ENCODE measurements at regions not wholly inside any gene's neighbourhood (a gene's known extent, or its start where the extent isn't known, plus 50 kb on each side); places are given as distances from the start of the nearest gene placed in this dataset.

GRCh38 chr5:13045897-13046551, 898.5 kb downstream of the DNAH5 start:
- H3K36me3 ChIP-seq = no peaks in the 10 kb centered on the region
- no peaks in the 10 kb centered on the region for H3K9me3 ChIP-seq (replicated peaks in 1 of 11)
- no peak overlapping the region for H3K4me2 ChIP-seq
- no peak overlapping the region for H3K4me3 ChIP-seq
- TF ChIP-seq Cebpa-rat (IDR thresholded peaks at IDR 0.05) = no peak
- H3K4me1 ChIP-seq = no peaks in the 10 kb centered on the region
- no peaks in the 10 kb centered on the region for H3K27me3 ChIP-seq
- H3K27ac ChIP-seq = no peak overlapping the region
- no peaks in the 10 kb centered on the region for H4K20me1 ChIP-seq
- H3K9ac ChIP-seq = no peak overlapping the region

GRCh38 chr5:13034061-13034460, 910.4 kb downstream of the DNAH5 start:
- no peaks in the 10 kb centered on the region for H3K4me1 ChIP-seq
- no peaks in the 10 kb centered on the region for H4K20me1 ChIP-seq
- TF ChIP-seq Cebpa-rat (IDR thresholded peaks at IDR 0.05) = no peak
- H3K4me2 ChIP-seq = no peak overlapping the region
- H3K27ac ChIP-seq = no peak overlapping the region
- no peak overlapping the region for H3K4me3 ChIP-seq
- no peak overlapping the region for H3K9ac ChIP-seq
- no peaks in the 10 kb centered on the region for H3K9me3 ChIP-seq (replicated peaks in 1 of 11)
- H3K36me3 ChIP-seq = no peaks in the 10 kb centered on the region
- no peaks in the 10 kb centered on the region for H3K27me3 ChIP-seq

- H3K27ac ChIP-seq = no peak overlapping the region
- no peaks in the 10 kb centered on the region for H3K9me3 ChIP-seq (replicated peaks in 1 of 11)
- no peak overlapping the region for H3K4me2 ChIP-seq
- H3K9ac ChIP-seq = no peak overlapping the region
- no peaks in the 10 kb centered on the region for H4K20me1 ChIP-seq
- H3K4me3 ChIP-seq = no peak overlapping the region
- no peaks in the 10 kb centered on the region for H3K27me3 ChIP-seq
- no peaks in the 10 kb centered on the region for H3K36me3 ChIP-seq
- no peak for TF ChIP-seq Cebpa-rat (IDR thresholded peaks at IDR 0.05)
- H3K4me1 ChIP-seq = no peaks in the 10 kb centered on the region
These were observed 915.3 kb downstream of the DNAH5 start for GRCh38 chr5:13029211-13029610.

GRCh38 chr5:13027874-13028273, 916.6 kb downstream of the DNAH5 start:
- no peak overlapping the region for H3K4me2 ChIP-seq

GRCh38 chr5:13019729-13020128, 924.8 kb downstream of the DNAH5 start:
- no peaks in the 10 kb centered on the region for H4K20me1 ChIP-seq
- H3K27me3 ChIP-seq = no peaks in the 10 kb centered on the region
- H3K27ac ChIP-seq = no peak overlapping the region
- H3K36me3 ChIP-seq = no peaks in the 10 kb centered on the region
- no peak overlapping the region for H3K4me3 ChIP-seq
- no peak overlapping the region for H3K9ac ChIP-seq
- H3K9me3 ChIP-seq (replicated peaks in 1 of 11) = no peaks in the 10 kb centered on the region
- TF ChIP-seq Cebpa-rat (IDR thresholded peaks at IDR 0.05) = no peak
- H3K4me2 ChIP-seq = no peak overlapping the region
- H3K4me1 ChIP-seq = no peaks in the 10 kb centered on the region

More at GRCh38 chr5:13027874-13028273, 916.6 kb downstream of the DNAH5 start:
- Histone ChIP-seq H3K27ac (no peak overlapping the region), H3K36me3 (no peaks in the 10 kb centered on the region), H3K4me3 (no peak overlapping the region), H3K4me1 (no peaks in the 10 kb centered on the region), H3K9me3 (replicated peaks in 1 of 11) (no peaks in the 10 kb centered on the region), H4K20me1 (no peaks in the 10 kb centered on the region), H3K27me3 (no peaks in the 10 kb centered on the region), H3K9ac (no peak overlapping the region)
- no peak for TF ChIP-seq Cebpa-rat (IDR thresholded peaks at IDR 0.05)

GRCh38 chr5:13003457-13003856, 941.0 kb downstream of the DNAH5 start:
- H3K27me3 ChIP-seq = no peaks in the 10 kb centered on the region
- no peak overlapping the region for H3K9ac ChIP-seq
- H3K36me3 ChIP-seq = no peaks in the 10 kb centered on the region
- no peak overlapping the region for H3K4me3 ChIP-seq
- no peak overlapping the region for H3K27ac ChIP-seq
- H3K4me2 ChIP-seq = no peak overlapping the region
- peaks cover 0 to 5% (median 0%) of the 10 kb centered on the region in 10 experiments; a peak in 4 of 20 replicates for H3K4me1 ChIP-seq
- no peaks in the 10 kb centered on the region for H4K20me1 ChIP-seq
- TF ChIP-seq Cebpa-rat (IDR thresholded peaks at IDR 0.05) = no peak
- no peaks in the 10 kb centered on the region for H3K9me3 ChIP-seq (replicated peaks in 1 of 11)

GRCh38 chr5:12999667-13000066, 944.8 kb downstream of the DNAH5 start:
- Histone ChIP-seq H4K20me1 (no peaks in the 10 kb centered on the region), H3K36me3 (no peaks in the 10 kb centered on the region), H3K4me1 (peaks cover 0 to 5% (median 0%) of the 10 kb centered on the region in 10 experiments; a peak in 4 of 20 replicates), H3K27ac (no peak overlapping the region), H3K27me3 (no peaks in the 10 kb centered on the region), H3K4me2 (no peak overlapping the region), H3K9me3 (replicated peaks in 1 of 11) (no peaks in the 10 kb centered on the region), H3K4me3 (no peak overlapping the region), H3K9ac (no peak overlapping the region)
- no peak for TF ChIP-seq Cebpa-rat (IDR thresholded peaks at IDR 0.05)

GRCh38 chr5:12985142-12985541, 959.3 kb downstream of the DNAH5 start:
- Histone ChIP-seq H3K4me1 (no peaks in the 10 kb centered on the region), H4K20me1 (no peaks in the 10 kb centered on the region), H3K27me3 (no peaks in the 10 kb centered on the region), H3K27ac (no peak overlapping the region), H3K4me3 (no peak overlapping the region), H3K9ac (no peak overlapping the region), H3K36me3 (no peaks in the 10 kb centered on the region), H3K4me2 (no peak overlapping the region), H3K9me3 (replicated peaks in 1 of 11) (no peaks in the 10 kb centered on the region)
- TF ChIP-seq Cebpa-rat (IDR thresholded peaks at IDR 0.05) = no peak

- no peak overlapping the region for H3K4me3 ChIP-seq
- no peaks in the 10 kb centered on the region for H3K4me1 ChIP-seq
- TF ChIP-seq Cebpa-rat (IDR thresholded peaks at IDR 0.05) = no peak
- no peaks in the 10 kb centered on the region for H3K9me3 ChIP-seq (replicated peaks in 1 of 11)
- H3K4me2 ChIP-seq = no peak overlapping the region
- H3K36me3 ChIP-seq = no peaks in the 10 kb centered on the region
- no peaks in the 10 kb centered on the region for H3K27me3 ChIP-seq
- H3K9ac ChIP-seq = no peak overlapping the region
- H4K20me1 ChIP-seq = no peaks in the 10 kb centered on the region
- H3K27ac ChIP-seq = no peak overlapping the region
These were observed 969.6 kb downstream of the DNAH5 start for GRCh38 chr5:12974856-12975255.

- Histone ChIP-seq H3K27ac (no peak overlapping the region), H3K27me3 (no peaks in the 10 kb centered on the region), H3K9ac (no peak overlapping the region), H3K4me2 (no peak overlapping the region), H3K4me1 (no peaks in the 10 kb centered on the region), H3K9me3 (replicated peaks in 1 of 11) (no peaks in the 10 kb centered on the region), H3K4me3 (no peak overlapping the region), H4K20me1 (no peaks in the 10 kb centered on the region), H3K36me3 (no peaks in the 10 kb centered on the region)
- TF ChIP-seq Cebpa-rat (IDR thresholded peaks at IDR 0.05) = no peak
These were observed 978.7 kb downstream of the DNAH5 start for GRCh38 chr5:12965804-12966203.
